Chondrocyte (in vitro differentiated cells): ENCODE measurements at regions not wholly inside any gene's neighbourhood (a gene's known extent, or its start where the extent isn't known, plus 50 kb on each side); places are given as distances from the start of the nearest gene placed in this dataset.
"Not testable (repeated sequence)": the region's sequence is repeated elsewhere in the genome, so short reads cannot be mapped to it uniquely, and the experiment has no call there.

ENCODE experiments used
- DNase-seq: peaks from one replicate; pipeline ENCODE4 v3.0.0; 2021; ENCODE audit warnings: mixed read lengths, low spot score
- H3K27ac Mint-ChIP-seq: one replicate; pipeline ENCODE4 v1.8.0; 2021; ENCODE audit warnings: mild to moderate bottlenecking, moderate library complexity, mixed read lengths; ENCODE audit not compliant: unreplicated experiment
- H3K27me3 Mint-ChIP-seq: 2 replicates; pipeline ENCODE4 v1.8.0; 2021; ENCODE audit warnings: low read depth, mixed read lengths
- H3K36me3 Mint-ChIP-seq: 2 replicates; pipeline ENCODE4 v1.8.0; 2021; ENCODE audit warnings: low read depth, mixed read lengths
- H3K4me1 Mint-ChIP-seq: 2 replicates; pipeline ENCODE4 v1.8.0; 2021; ENCODE audit warnings: low read depth, mild to moderate bottlenecking, mixed read lengths
- H3K4me3 Mint-ChIP-seq: one replicate; pipeline ENCODE4 v1.8.0; 2021; ENCODE audit warnings: mild to moderate bottlenecking, moderate library complexity, mixed read lengths; ENCODE audit not compliant: unreplicated experiment
- H3K9me3 Mint-ChIP-seq: 2 replicates; pipeline ENCODE4 v1.8.0; 2021; ENCODE audit warnings: low read depth, mixed read lengths
- TF ChIP-seq, protein P1 (sequence below): fragments of 200-600 bp; sonication (generic); IDR thresholded peaks from 2 replicates; pipeline ENCODE4 v1.5.0; 2021; ENCODE audit warnings: antibody characterized with exemption, mild to moderate bottlenecking, moderate library complexity

GRCh38 chr9:29068461-29068860 lies 1495.2 kb upstream of the C9orf72 start:
- Mint-ChIP-seq H3K27ac (no peak overlapping the region), H3K4me1 (no peaks in the 10 kb centered on the region), H3K9me3 (no peaks in the 10 kb centered on the region), H3K36me3 (no peaks in the 10 kb centered on the region), H3K4me3 (no peak overlapping the region), H3K27me3 (no peaks in the 10 kb centered on the region)
- TF ChIP-seq, protein P1, sequence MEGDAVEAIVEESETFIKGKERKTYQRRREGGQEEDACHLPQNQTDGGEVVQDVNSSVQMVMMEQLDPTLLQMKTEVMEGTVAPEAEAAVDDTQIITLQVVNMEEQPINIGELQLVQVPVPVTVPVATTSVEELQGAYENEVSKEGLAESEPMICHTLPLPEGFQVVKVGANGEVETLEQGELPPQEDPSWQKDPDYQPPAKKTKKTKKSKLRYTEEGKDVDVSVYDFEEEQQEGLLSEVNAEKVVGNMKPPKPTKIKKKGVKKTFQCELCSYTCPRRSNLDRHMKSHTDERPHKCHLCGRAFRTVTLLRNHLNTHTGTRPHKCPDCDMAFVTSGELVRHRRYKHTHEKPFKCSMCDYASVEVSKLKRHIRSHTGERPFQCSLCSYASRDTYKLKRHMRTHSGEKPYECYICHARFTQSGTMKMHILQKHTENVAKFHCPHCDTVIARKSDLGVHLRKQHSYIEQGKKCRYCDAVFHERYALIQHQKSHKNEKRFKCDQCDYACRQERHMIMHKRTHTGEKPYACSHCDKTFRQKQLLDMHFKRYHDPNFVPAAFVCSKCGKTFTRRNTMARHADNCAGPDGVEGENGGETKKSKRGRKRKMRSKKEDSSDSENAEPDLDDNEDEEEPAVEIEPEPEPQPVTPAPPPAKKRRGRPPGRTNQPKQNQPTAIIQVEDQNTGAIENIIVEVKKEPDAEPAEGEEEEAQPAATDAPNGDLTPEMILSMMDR = no peak
- no peak for DNase-seq

GRCh38 chr9:29069376-29069775 lies 1496.1 kb upstream of the C9orf72 start:
- no peak overlapping the region for H3K4me3 Mint-ChIP-seq
- no peaks in the 10 kb centered on the region for H3K9me3 Mint-ChIP-seq
- no peak for DNase-seq
- no peaks in the 10 kb centered on the region for H3K27me3 Mint-ChIP-seq
- H3K27ac Mint-ChIP-seq = no peak overlapping the region
- H3K36me3 Mint-ChIP-seq = no peaks in the 10 kb centered on the region
- TF ChIP-seq, protein P1 = no peak
- H3K4me1 Mint-ChIP-seq = no peaks in the 10 kb centered on the region

GRCh38 chr9:29078063-29078666 lies 1504.9 kb upstream of the C9orf72 start:
- no peaks in the 10 kb centered on the region for H3K27me3 Mint-ChIP-seq
- TF ChIP-seq, protein P1 = no peak
- H3K4me1 Mint-ChIP-seq = no peaks in the 10 kb centered on the region
- H3K9me3 Mint-ChIP-seq = peaks cover 6% of the 10 kb centered on the region
- DNase-seq = no peak
- no peaks in the 10 kb centered on the region for H3K36me3 Mint-ChIP-seq
- no peak overlapping the region for H3K4me3 Mint-ChIP-seq
- no peak overlapping the region for H3K27ac Mint-ChIP-seq

- peaks cover 2% of the 10 kb centered on the region for H3K9me3 Mint-ChIP-seq
- H3K4me3 Mint-ChIP-seq = no peak overlapping the region
- TF ChIP-seq, protein P1 = no peak
- H3K27me3 Mint-ChIP-seq = no peaks in the 10 kb centered on the region
- H3K36me3 Mint-ChIP-seq = no peaks in the 10 kb centered on the region
- no peaks in the 10 kb centered on the region for H3K4me1 Mint-ChIP-seq
- no peak overlapping the region for H3K27ac Mint-ChIP-seq
- no peak for DNase-seq
Observed at GRCh38 chr9:29100762-29101161, 1527.5 kb upstream of the C9orf72 start.

DNA sequence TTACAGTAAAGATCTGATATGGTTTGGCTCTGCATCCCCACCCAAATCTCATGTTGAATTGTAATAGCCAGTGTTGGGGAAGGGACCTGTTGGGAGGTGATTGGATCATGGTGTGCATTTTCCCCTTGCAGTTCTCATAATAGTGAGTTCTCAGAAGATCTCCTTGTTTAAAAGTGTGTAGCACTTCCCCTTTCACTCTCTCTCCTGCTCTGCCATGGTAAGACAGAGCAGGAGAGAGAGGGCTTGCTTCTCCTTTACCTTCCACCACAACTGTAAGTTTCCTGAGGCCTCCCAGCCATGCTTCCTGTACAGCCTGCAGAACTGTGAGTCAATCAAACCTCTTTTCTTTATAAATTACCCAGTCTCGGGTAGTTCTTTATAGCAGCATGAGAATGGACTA lies 1530.9 kb upstream of the C9orf72 start:
- H3K9me3 Mint-ChIP-seq, H3K27me3 Mint-ChIP-seq, H3K4me1 Mint-ChIP-seq, H3K27ac Mint-ChIP-seq, H3K36me3 Mint-ChIP-seq, H3K4me3 Mint-ChIP-seq, DNase-seq: not testable (repeated sequence)

DNA sequence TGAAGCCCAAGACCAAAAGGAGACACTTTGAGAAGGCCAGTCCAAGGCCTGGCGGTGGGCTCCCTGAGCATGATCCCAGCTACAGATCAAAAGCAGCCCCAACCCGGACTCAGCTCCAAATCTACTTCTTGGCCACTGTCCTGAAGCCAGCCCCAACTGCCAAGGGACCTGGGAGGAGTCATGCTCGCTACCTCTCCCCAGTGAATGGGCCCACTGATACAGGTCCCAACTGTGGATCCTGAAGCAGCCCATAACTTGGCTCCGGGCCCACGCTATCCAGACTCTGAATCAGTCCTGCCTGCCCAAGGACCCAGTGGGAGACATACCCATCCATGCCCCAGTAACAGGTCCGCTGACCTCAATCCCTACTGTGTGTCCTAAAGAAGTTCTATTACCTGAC lies 1545.3 kb upstream of the C9orf72 start:
- Mint-ChIP-seq H3K9me3 (no peaks in the 10 kb centered on the region), H3K27ac (no peak overlapping the region), H3K4me3 (no peak overlapping the region), H3K27me3 (no peaks in the 10 kb centered on the region), H3K4me1 (no peaks in the 10 kb centered on the region), H3K36me3 (no peaks in the 10 kb centered on the region)
- TF ChIP-seq, protein P1 = no peak
- peak; percentile 64 for DNase-seq
